NCI-H1048 (cell line): ENCODE measurements at regions not wholly inside any gene's neighbourhood (a gene's known extent, or its start where the extent isn't known, plus 50 kb on each side); places are given as distances from the start of the nearest gene placed in this dataset.
"Not testable (repeated sequence)": the region's sequence is repeated elsewhere in the genome, so short reads cannot be mapped to it uniquely, and the experiment has no call there.

Source experiments
- DNase-seq: peaks from one replicate; lab custom pipeline; 2025; lab: John Stamatoyannopoulos, UW

GRCh38 chr1:232164078-232164963 is 465.6 kb downstream of the SIPA1L2 start:
- DNase-seq: no peak

GRCh38 chr1:232163533-232163932 is 466.4 kb downstream of the SIPA1L2 start:
- DNase-seq: no peak

GRCh38 chr1:232162001-232162400 is 467.9 kb downstream of the SIPA1L2 start:
- no peak for DNase-seq

- DNase-seq: not testable (repeated sequence)
Measured at GRCh38 chr1:232158558-232158957, 471.4 kb downstream of the SIPA1L2 start.

- not testable (repeated sequence) for DNase-seq
Measured at GRCh38 chr1:232156070-232156469, 473.9 kb downstream of the SIPA1L2 start.

GRCh38 chr1:232153652-232154051 is 476.3 kb downstream of the SIPA1L2 start:
- DNase-seq: no peak

GRCh38 chr1:232150770-232151548 is 479.0 kb downstream of the SIPA1L2 start:
- no peak for DNase-seq

- no peak for DNase-seq
Measured at GRCh38 chr1:232149287-232150201, 480.4 kb downstream of the SIPA1L2 start.

GRCh38 chr1:232147215-232147614 is 482.7 kb downstream of the SIPA1L2 start:
- DNase-seq: no peak

GRCh38 chr1:232146514-232146913 is 483.4 kb downstream of the SIPA1L2 start:
- DNase-seq: no peak

- DNase-seq: no peak
Measured at GRCh38 chr1:232145768-232146167, 484.2 kb downstream of the SIPA1L2 start.

- no peak for DNase-seq
Measured at GRCh38 chr1:232144696-232145230, 485.2 kb downstream of the SIPA1L2 start.

- DNase-seq: no peak
Measured at GRCh38 chr1:232143315-232143886, 486.5 kb downstream of the SIPA1L2 start.

GRCh38 chr1:232142403-232143314 is 487.3 kb downstream of the SIPA1L2 start:
- no peak for DNase-seq

- not testable (repeated sequence) for DNase-seq
Measured at GRCh38 chr1:232141167-232141448, 488.8 kb downstream of the SIPA1L2 start.

- no peak for DNase-seq
Measured at GRCh38 chr1:232140419-232141166, 489.3 kb downstream of the SIPA1L2 start.

- DNase-seq: no peak
Measured at GRCh38 chr1:232139444-232139843, 490.5 kb downstream of the SIPA1L2 start.

GRCh38 chr1:232138044-232138443 is 491.9 kb downstream of the SIPA1L2 start:
- no peak for DNase-seq

- DNase-seq: no peak
Measured at GRCh38 chr1:232137066-232137465, 492.9 kb downstream of the SIPA1L2 start.

- no peak for DNase-seq
Measured at GRCh38 chr1:232136136-232136535, 493.8 kb downstream of the SIPA1L2 start.
